ENCODE measurements at regions not wholly inside any gene's neighbourhood (a gene's known extent, or its start where the extent isn't known, plus 50 kb on each side); places are given as distances from the start of the nearest gene placed in this dataset.

DNA sequence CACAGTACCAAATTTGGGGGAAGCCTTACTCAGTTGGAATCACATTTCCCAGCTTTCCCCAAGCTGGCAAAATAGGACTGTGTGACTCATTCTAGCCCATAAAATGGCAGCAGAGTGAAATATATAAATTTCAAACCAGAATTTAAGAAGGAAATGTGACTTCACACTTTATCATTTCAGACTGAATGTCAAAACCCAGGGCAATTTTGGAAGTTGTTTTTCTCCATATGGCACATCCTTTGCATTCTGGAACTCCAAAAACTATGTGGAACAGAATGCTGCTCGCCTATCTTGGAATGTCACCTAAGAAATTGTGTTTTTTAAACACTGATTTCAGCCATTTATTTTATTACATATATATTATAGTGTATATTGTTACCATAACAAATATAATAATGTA lies 424.7 kb upstream of the ST8SIA4 start:
- H3K27ac ChIP-seq (ENCODE audit: insufficient read depth, low read depth, low read length), result no peak overlapping the region
- H3K4me3 ChIP-seq (replicated peaks in 1 of 3; ENCODE audit: insufficient read depth in 1 of 3, low read depth in 1 of 3, low read length in 3 of 3), result no peak overlapping the region
- DNase-seq (ENCODE audit: low read depth, low spot score), result no peak
- no peak overlapping the region for H2AFZ ChIP-seq (ENCODE audit: low read depth, low read length)
- BruUV-seq (replicated peaks), result no TSS peak
- POLR2A ChIA-PET, result no interaction called here
- H3K36me3 ChIP-seq (ENCODE audit: control insufficient read depth in 2 of 2, extremely low read depth in 1 of 2, insufficient read depth in 2 of 2, low read length in 2 of 2), result no peaks in the 10 kb centered on the region
- no peak for TF ChIP-seq JUN (IDR thresholded peaks at IDR 0.05; ENCODE audit: borderline replicate concordance, insufficient read depth, insufficient read length, low read depth)
- TF ChIP-seq, protein P1, sequence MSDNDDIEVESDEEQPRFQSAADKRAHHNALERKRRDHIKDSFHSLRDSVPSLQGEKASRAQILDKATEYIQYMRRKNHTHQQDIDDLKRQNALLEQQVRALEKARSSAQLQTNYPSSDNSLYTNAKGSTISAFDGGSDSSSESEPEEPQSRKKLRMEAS (IDR thresholded peaks at IDR 0.05; ENCODE audit: insufficient read depth, insufficient read length), result no peak
- TF ChIP-seq POLR2A (IDR thresholded peaks at IDR 0.05; ENCODE audit: low read depth, low read length), result no peak
- no peak for TF ChIP-seq MYC (IDR thresholded peaks at IDR 0.05; ENCODE audit: low read depth, low read length)
- TF ChIP-seq GATA2 (IDR thresholded peaks at IDR 0.05; ENCODE audit: insufficient read depth, insufficient read length, low read depth, low read length), result no peak
- no peak for TF ChIP-seq CTCF (IDR thresholded peaks at IDR 0.05; ENCODE audit: extremely low read depth in 1 of 2, insufficient read depth in 1 of 2, low read depth in 1 of 2, low read length in 2 of 2)
- no peak for TF ChIP-seq FOS (IDR thresholded peaks at IDR 0.05; ENCODE audit: borderline replicate concordance, insufficient read depth, low read length)
- no peak for TF ChIP-seq POLR2AphosphoS5 (IDR thresholded peaks at IDR 0.05; ENCODE audit: insufficient read depth, low read depth, low read length)
- TF ChIP-seq EZH2 (IDR thresholded peaks at IDR 0.05; ENCODE audit: borderline replicate concordance, low read depth, low read length, severe bottlenecking), result no peak
- no peaks in the 10 kb centered on the region for H3K9me3 ChIP-seq (replicated peaks; ENCODE audit: control insufficient read depth, insufficient read depth, low read length)
- H3K4me1 ChIP-seq (ENCODE audit: control insufficient read depth, extremely low read depth, insufficient read depth, low read length), result no peaks in the 10 kb centered on the region
- no peak overlapping the region for H3K9ac ChIP-seq (replicated peaks; ENCODE audit: extremely low read depth, insufficient read depth, low read length)
- no peaks in the 10 kb centered on the region for H3K27me3 ChIP-seq (ENCODE audit: control insufficient read depth in 2 of 2, insufficient read depth in 2 of 2, low read length in 2 of 2)
- CTCF ChIA-PET, result no interaction called here
- dilution Hi-C loops (cut with MboI; ENCODE audit: extremely low pct_ligation_motif_present, low sequenced_read_pairs), result no loop called here
- H3K79me2 ChIP-seq (ENCODE audit: control insufficient read depth, insufficient read depth, low read length), result no peaks in the 10 kb centered on the region
- no peaks in the 10 kb centered on the region for H4K20me1 ChIP-seq (replicated peaks; ENCODE audit: control insufficient read depth, extremely low read depth, insufficient read depth, low read length)
- H3K9me1 ChIP-seq (replicated peaks; ENCODE audit: control insufficient read depth, extremely low read depth, insufficient read depth, low read length), result no peaks in the 10 kb centered on the region
- no peak overlapping the region for H3K4me2 ChIP-seq (ENCODE audit: insufficient read depth, low read length)
- intact Hi-C loops (cut with micrococcal nuclease), result no loop called here
- no peak for FAIRE-seq
